NCI-H1092 treated with DMSO at 0.1 percent for 48 hours (cell line): ENCODE measurements at regions not wholly inside any gene's neighbourhood (a gene's known extent, or its start where the extent isn't known, plus 50 kb on each side); places are given as distances from the start of the nearest gene placed in this dataset.
A peak's percentile ranks its signal among the peaks of the same experiment; 100 is the strongest.
"Not testable (repeated sequence)": the region's sequence is repeated elsewhere in the genome, so short reads cannot be mapped to it uniquely, and the experiment has no call there.

Source experiments
- DNase-seq: peaks from one replicate; lab custom pipeline; 2025; lab: John Stamatoyannopoulos, UW

DNA sequence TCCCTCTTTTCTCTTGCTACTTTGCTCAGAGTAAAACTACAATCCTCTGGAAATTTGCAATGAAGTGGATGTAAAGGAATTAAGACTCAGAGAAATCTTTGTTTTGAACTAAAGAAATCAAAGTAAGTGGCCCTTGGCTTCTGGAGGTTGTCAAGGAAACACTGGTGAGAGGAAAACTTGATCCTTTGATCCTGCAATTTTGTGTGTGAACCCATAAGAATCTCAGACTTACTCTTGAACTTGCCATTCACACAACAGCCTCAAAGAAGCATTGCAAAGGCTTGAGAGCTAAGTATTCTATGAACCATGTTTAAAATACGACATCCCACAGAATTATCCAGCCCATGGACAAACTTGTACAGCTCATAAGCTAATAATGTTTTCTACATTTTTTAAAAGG is 827.5 kb downstream of the TAF11L14 start:
- no peak for DNase-seq

- DNase-seq = peak; percentile 66
These were observed 831.8 kb downstream of the TAF11L14 start for GRCh38 chr5:18465833-18466681.

DNA sequence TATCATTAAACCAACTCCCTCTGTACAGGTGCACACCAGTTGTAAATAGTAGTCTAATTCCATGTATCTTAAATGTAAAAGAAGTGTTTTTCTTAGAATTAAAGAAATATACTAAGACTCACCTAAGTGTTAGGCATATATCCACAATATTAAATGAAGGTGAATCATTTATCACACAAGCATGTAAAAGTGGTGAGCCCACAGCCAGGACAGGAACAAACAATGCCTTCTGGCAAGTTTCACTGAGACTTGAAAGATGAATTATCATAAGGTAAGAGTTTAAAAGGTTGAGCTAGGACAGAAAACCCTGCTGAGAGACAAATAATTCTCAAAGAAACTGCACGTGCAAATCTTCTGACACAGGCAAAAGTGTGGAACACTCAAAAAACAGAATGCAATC is 832.5 kb downstream of the TAF11L14 start:
- no peak for DNase-seq

DNA sequence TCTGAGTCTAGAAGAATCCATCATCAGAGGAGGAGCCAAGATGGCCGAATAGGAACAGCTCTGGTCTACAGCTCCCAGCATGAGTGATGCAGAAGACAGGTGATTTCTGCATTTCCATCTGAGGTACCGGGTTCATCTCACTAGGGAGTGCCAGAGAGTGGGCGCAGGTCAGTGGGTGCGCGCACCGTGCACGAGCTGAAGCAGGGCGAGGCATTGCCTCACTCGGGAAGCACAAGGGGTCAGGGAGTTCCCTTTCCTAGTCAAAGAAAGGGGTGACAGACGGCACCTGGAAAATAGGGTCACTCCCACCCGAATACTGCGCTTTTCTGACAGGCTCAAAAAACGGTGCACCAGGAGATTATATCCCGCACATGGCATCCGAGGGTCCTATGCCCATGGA is 837.5 kb downstream of the TAF11L14 start:
- DNase-seq = not testable (repeated sequence)

GRCh38 chr5:18483451-18483850 is 849.2 kb downstream of the TAF11L14 start:
- no peak for DNase-seq

DNA sequence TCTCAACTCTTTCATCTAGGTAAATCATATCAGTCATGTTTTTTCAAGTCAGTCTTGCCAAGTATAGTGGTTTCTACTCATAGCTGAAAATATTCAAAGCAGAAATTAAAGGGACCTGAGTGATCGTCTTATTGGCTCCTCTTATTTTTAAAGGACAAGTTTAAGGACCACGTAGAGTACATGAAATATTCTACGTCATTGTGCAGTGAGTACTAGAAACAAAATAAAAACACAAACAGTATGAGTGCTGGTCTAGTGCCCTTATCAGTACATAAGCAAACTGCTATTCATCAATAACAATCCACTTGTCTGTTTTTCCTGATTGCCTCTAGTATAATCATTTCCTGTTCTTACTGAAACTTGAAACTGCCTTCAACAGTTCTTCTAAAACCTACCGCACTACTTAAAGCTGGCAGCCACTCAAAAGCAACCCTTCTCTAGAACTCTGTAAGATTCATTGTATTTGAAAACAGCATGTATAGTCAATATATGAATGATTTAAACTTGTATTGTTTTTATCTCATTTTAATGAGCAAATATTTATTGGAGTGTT is 853.7 kb downstream of the TAF11L14 start:
- peak; percentile 22 for DNase-seq

- DNase-seq = no peak
These were observed 855.4 kb downstream of the TAF11L14 start for GRCh38 chr5:18489703-18490102.

GRCh38 chr5:18491349-18491748 is 857.1 kb downstream of the TAF11L14 start:
- DNase-seq = no peak

DNA sequence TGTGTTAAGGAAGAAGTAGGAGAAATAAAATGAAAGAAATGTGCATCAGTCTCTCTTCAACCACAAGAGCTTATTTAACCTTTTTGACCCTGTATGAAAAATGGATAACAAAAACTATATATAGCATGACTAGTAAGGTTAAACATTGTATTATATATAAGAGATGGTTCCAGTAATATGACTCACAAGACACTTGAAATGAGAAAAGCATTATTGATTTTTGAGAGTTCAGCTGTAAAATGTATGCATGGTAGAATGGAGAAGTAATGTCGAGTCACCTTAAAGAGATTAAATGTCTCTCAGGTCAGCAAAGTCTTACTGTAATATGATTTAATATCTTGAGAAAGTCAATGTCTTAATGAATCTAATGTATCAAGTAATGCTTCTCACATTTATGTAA is 860.9 kb downstream of the TAF11L14 start:
- no peak for DNase-seq

GRCh38 chr5:18496041-18496440 is 861.8 kb downstream of the TAF11L14 start:
- no peak for DNase-seq

DNA sequence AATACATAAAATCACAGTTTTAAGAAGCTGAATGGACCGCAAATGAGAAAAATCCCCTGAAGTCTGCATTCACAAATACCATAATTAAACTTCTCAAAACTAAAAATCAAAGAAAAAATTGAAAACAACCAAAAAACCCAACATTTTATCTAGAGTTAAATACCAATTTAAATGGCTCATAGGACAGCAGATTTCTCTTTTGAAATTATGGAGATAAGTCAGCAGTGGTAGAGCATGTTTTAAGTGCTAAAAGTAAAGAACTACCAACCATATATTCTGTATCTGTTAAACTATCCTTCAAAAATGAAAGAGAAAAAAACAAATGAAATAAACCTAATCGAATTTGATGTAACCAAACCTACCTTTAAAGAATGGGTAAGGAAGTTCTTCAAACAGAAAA is 862.8 kb downstream of the TAF11L14 start:
- no peak for DNase-seq

DNA sequence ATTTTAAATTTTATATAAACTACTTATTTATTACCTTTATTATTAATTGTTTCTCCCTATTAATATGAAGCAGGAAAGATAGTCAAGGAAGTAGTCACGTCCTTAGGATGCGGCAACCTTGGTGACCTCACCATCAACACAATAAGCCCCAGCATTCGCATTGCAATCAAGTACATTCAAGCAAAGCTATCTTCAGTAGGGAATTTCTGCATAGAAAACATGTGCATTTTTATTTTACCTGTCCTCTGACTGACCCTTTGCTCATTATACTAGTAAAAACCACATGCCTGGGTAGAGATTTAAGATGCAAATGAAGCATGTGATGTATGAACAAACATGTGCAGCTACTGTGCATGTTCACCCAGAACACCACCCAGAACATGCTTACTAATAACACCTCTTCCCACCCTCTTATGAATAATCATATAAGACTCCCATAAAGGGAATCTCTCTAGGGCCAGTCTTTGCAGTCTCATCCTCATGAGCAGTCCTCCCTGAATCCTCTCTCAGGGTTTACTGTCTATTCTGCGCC is 869.6 kb downstream of the TAF11L14 start:
- DNase-seq = no peak

GRCh38 chr5:18507114-18507513 is 872.9 kb downstream of the TAF11L14 start:
- no peak for DNase-seq

- no peak for DNase-seq
These were observed 883.6 kb downstream of the TAF11L14 start for GRCh38 chr5:18517641-18518380.

DNA sequence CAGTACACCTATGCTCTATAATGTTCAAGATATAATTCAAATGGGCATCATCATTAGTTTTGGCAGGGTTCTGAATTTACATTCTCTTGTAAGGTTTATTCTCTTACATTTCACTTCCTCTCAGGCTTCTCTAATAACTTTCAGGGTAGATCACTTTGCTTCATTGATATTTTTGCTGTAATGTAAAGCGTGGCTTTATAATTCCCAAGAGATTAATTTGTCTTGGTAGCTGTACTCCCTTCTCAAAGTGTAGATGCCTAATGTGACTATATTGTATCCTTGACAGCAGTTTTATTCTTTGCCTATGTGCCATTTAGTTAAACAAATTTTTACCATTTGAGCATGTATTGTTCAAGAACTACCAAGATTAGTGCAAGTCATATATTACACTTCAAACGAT is 889.1 kb downstream of the TAF11L14 start:
- DNase-seq = no peak

GRCh38 chr5:18526792-18527405 is 892.6 kb downstream of the TAF11L14 start:
- no peak for DNase-seq

GRCh38 chr5:18533137-18533536 is 898.9 kb downstream of the TAF11L14 start:
- no peak for DNase-seq

- no peak for DNase-seq
These were observed 899.9 kb downstream of the TAF11L14 start for GRCh38 chr5:18534119-18534518.

- DNase-seq = not testable (repeated sequence)
These were observed 901.5 kb downstream of the TAF11L14 start for GRCh38 chr5:18535753-18536152.

- DNase-seq = no peak
These were observed 910.2 kb downstream of the TAF11L14 start for GRCh38 chr5:18544421-18544820.

- DNase-seq = no peak
These were observed 912.3 kb downstream of the TAF11L14 start for GRCh38 chr5:18546591-18546990.

GRCh38 chr5:18551716-18552115 is 917.5 kb downstream of the TAF11L14 start:
- no peak for DNase-seq
